Caco-2 (cell line): ENCODE measurements at regions not wholly inside any gene's neighbourhood (a gene's known extent, or its start where the extent isn't known, plus 50 kb on each side); places are given as distances from the start of the nearest gene placed in this dataset.

Experiments
- BruUV-seq: library from RNA; stranded (reverse); fragments of 400-500 nt; replicated peaks from 2 replicates; lab custom pipeline; 2021; lab: Mats Ljungman, UMichigan
- CTCF ChIA-PET: fragments of 300-600 bp; sonication (Branson Sonifier 250); formaldehyde crosslinking; loops from one replicate; lab custom pipeline; 2022; ENCODE audit warnings: antibody characterized with exemption; lab: Charles Lee
- POLR2A ChIA-PET: fragments of 300-600 bp; sonication (Branson Sonifier 250); formaldehyde crosslinking; loops from one replicate; lab custom pipeline; 2022; ENCODE audit warnings: antibody characterized with exemption; lab: Charles Lee
- DNase-seq, 2 experiments: peaks; one replicate each; pipeline versions ENCODE4 v3.0.0 to v3.0.0-alpha.2; 2020 to 2022
- H3K27me3 ChIP-seq: replicated peaks from 2 replicates; pipeline ENCODE4 v1.6.0; 2011; ENCODE audit warnings: low read length; ENCODE audit not compliant: control insufficient read depth, insufficient read depth
- H3K36me3 ChIP-seq: 2 replicates; pipeline ENCODE4 v1.5.1; 2011; ENCODE audit warnings: low read length; ENCODE audit not compliant: control insufficient read depth, insufficient read depth
- H3K4me1 ChIP-seq: fragments of 250-450 bp; sonication (Bioruptor Pico); 2 replicates; pipeline ENCODE4 v1.5.1; 2020; ENCODE audit warnings: mild to moderate bottlenecking
- H3K4me3 ChIP-seq: 2 replicates; pipeline ENCODE4 v1.5.1; 2011; ENCODE audit warnings: low read depth, mild to moderate bottlenecking, control low read depth, low read length
- H3K9me3 ChIP-seq: fragments of 250-450 bp; sonication (Bioruptor Pico); 2 replicates; pipeline ENCODE4 v1.5.1; 2020; ENCODE audit warnings: mild to moderate bottlenecking, moderate library complexity
- H3K27ac Mint-ChIP-seq: one replicate; pipeline ENCODE4 v1.8.0; 2022; ENCODE audit warnings: mixed read lengths; ENCODE audit not compliant: unreplicated experiment
- H3K27me3 Mint-ChIP-seq: one replicate; pipeline ENCODE4 v1.8.0; 2022; ENCODE audit warnings: mixed read lengths; ENCODE audit not compliant: insufficient read depth, unreplicated experiment
- H3K36me3 Mint-ChIP-seq: one replicate; pipeline ENCODE4 v1.8.0; 2022; ENCODE audit warnings: mild to moderate bottlenecking, mixed read lengths; ENCODE audit not compliant: insufficient read depth, unreplicated experiment
- H3K4me1 Mint-ChIP-seq: one replicate; pipeline ENCODE4 v1.8.0; 2022; ENCODE audit warnings: low read depth, mixed read lengths; ENCODE audit not compliant: unreplicated experiment
- H3K4me3 Mint-ChIP-seq: one replicate; pipeline ENCODE4 v1.8.0; 2022; ENCODE audit warnings: mild to moderate bottlenecking, moderate library complexity, mixed read lengths; ENCODE audit not compliant: unreplicated experiment
- H3K9me3 Mint-ChIP-seq: one replicate; pipeline ENCODE4 v1.8.0; 2022; ENCODE audit warnings: mixed read lengths; ENCODE audit not compliant: unreplicated experiment
- CTCF ChIP-seq, 2 experiments: fragments of 200-600 bp in 1 of 2; IDR thresholded peaks; 1 replicate in 1 of 2; 2 replicates in 1 of 2; pipeline versions ENCODE4 v1.5.1 to v1.8.0; 2011 to 2022; ENCODE audit warnings: antibody characterized with exemption in 1 of 2, control low read depth in 1 of 2, inconsistent platforms in 1 of 2, low read depth in 1 of 2, low read length in 1 of 2, mild to moderate bottlenecking in 1 of 2, moderate library complexity in 1 of 2; ENCODE audit not compliant: insufficient read depth in 1 of 2, severe bottlenecking in 1 of 2, unreplicated experiment in 1 of 2
- intact Hi-C: fragments of 100-400 bp; cut with micrococcal nuclease; formaldehyde crosslinking; loops from one replicate; pipeline ENCODE4 v1.10.0; 2022; ENCODE audit not compliant: unreplicated experiment

- Histone ChIP-seq H3K4me3 (no peak overlapping the region), H3K36me3 (no peaks in the 10 kb centered on the region), H3K4me1 (no peaks in the 10 kb centered on the region), H3K9me3 (no peaks in the 10 kb centered on the region), H3K27me3 (no peaks in the 10 kb centered on the region)
- Mint-ChIP-seq H3K36me3 (no peaks in the 10 kb centered on the region), H3K4me3 (no peak overlapping the region), H3K9me3 (no peaks in the 10 kb centered on the region), H3K27ac (no peak overlapping the region), H3K4me1 (no peaks in the 10 kb centered on the region), H3K27me3 (no peaks in the 10 kb centered on the region)
- ChIA-PET POLR2A (no interaction called here), CTCF (no interaction called here)
- TF ChIP-seq CTCF (IDR thresholded peaks at IDR 0.05; ENCODE audit: insufficient read depth in 1 of 2, low read depth in 1 of 2, low read length in 1 of 2, severe bottlenecking in 1 of 2, unreplicated experiment in 1 of 2): no peak
- DNase-seq: no peak
- no TSS peak for BruUV-seq
- intact Hi-C loops: no loop called here
Observed at GRCh38 chr5:40278881-40279280, 400.8 kb upstream of the PTGER4 start.

- DNase-seq: no peak
- CTCF ChIA-PET: no interaction called here
Observed at GRCh38 chr5:40277161-40277906, 402.4 kb upstream of the PTGER4 start.

GRCh38 chr5:40276426-40277102 lies 403.2 kb upstream of the PTGER4 start:
- Mint-ChIP-seq H3K4me1 (no peaks in the 10 kb centered on the region), H3K36me3 (no peaks in the 10 kb centered on the region), H3K9me3 (no peaks in the 10 kb centered on the region), H3K4me3 (no peak overlapping the region), H3K27ac (no peak overlapping the region), H3K27me3 (peaks cover 4% of the 10 kb centered on the region)
- no peak for TF ChIP-seq CTCF (IDR thresholded peaks at IDR 0.05; ENCODE audit: insufficient read depth in 1 of 2, low read depth in 1 of 2, low read length in 1 of 2, severe bottlenecking in 1 of 2, unreplicated experiment in 1 of 2)
- Histone ChIP-seq H3K4me1 (no peaks in the 10 kb centered on the region), H3K36me3 (no peaks in the 10 kb centered on the region), H3K27me3 (no peaks in the 10 kb centered on the region), H3K9me3 (no peaks in the 10 kb centered on the region), H3K4me3 (no peak overlapping the region)
- BruUV-seq: no TSS peak
- no peak for DNase-seq
- CTCF ChIA-PET: no interaction called here
- intact Hi-C loops: no loop called here
- POLR2A ChIA-PET: no interaction called here

More at GRCh38 chr5:40277161-40277906, 402.4 kb upstream of the PTGER4 start:
- Mint-ChIP-seq H3K4me1 (no peaks in the 10 kb centered on the region), H3K27ac (no peak overlapping the region), H3K36me3 (no peaks in the 10 kb centered on the region), H3K27me3 (peaks cover 2% of the 10 kb centered on the region), H3K4me3 (no peak overlapping the region), H3K9me3 (no peaks in the 10 kb centered on the region)
- POLR2A ChIA-PET: no interaction called here
- no peaks in the 10 kb centered on the region for H3K27me3 ChIP-seq
- BruUV-seq: no TSS peak
- no peaks in the 10 kb centered on the region for H3K4me1 ChIP-seq
- no peak for TF ChIP-seq CTCF (IDR thresholded peaks at IDR 0.05; ENCODE audit: insufficient read depth in 1 of 2, low read depth in 1 of 2, low read length in 1 of 2, severe bottlenecking in 1 of 2, unreplicated experiment in 1 of 2)
- no peaks in the 10 kb centered on the region for H3K9me3 ChIP-seq
- no peaks in the 10 kb centered on the region for H3K36me3 ChIP-seq
- intact Hi-C loops: no loop called here
- H3K4me3 ChIP-seq: no peak overlapping the region
